ENCODE measurements at regions not wholly inside any gene's neighbourhood (a gene's known extent, or its start where the extent isn't known, plus 50 kb on each side); places are given as distances from the start of the nearest gene placed in this dataset.

DNA sequence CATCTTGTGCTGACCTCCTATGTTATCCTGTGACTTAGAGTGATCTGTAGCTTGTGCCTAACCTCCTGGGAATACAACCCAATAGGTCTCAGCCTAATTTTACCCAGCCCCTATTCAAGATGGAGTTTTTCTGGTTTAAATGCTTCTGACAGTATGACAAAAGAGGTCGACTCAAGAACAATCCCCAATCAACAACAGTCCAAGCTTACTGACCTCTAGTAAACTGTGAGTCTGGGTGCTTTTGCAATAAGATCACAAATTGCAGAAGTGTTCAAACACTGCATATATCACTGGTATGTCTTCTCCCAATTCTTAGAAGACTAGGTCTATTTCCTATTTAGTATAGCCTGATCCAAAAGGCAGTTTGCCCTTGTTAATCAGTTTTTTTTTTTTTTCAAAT is 323.5 kb upstream of the PTGER4 start:
- no peaks in the 10 kb centered on the region for H3K27me3 ChIP-seq (ENCODE audit: control insufficient read depth, insufficient read depth, low read length)
- H3K36me3 ChIP-seq (ENCODE audit: control insufficient read depth in 2 of 3, insufficient read depth in 3 of 3, low read length in 3 of 3), result no peaks in the 10 kb centered on the region
- intact Hi-C loops (cut with DNase I), result no loop called here
- DNase-seq (no peak), FAIRE-seq (no peak)
- no peaks in the 10 kb centered on the region for H3K4me1 ChIP-seq (ENCODE audit: control insufficient read depth in 2 of 3, insufficient read depth in 2 of 3, low read depth in 1 of 3, low read length in 3 of 3)
- TF ChIP-seq, protein P1, sequence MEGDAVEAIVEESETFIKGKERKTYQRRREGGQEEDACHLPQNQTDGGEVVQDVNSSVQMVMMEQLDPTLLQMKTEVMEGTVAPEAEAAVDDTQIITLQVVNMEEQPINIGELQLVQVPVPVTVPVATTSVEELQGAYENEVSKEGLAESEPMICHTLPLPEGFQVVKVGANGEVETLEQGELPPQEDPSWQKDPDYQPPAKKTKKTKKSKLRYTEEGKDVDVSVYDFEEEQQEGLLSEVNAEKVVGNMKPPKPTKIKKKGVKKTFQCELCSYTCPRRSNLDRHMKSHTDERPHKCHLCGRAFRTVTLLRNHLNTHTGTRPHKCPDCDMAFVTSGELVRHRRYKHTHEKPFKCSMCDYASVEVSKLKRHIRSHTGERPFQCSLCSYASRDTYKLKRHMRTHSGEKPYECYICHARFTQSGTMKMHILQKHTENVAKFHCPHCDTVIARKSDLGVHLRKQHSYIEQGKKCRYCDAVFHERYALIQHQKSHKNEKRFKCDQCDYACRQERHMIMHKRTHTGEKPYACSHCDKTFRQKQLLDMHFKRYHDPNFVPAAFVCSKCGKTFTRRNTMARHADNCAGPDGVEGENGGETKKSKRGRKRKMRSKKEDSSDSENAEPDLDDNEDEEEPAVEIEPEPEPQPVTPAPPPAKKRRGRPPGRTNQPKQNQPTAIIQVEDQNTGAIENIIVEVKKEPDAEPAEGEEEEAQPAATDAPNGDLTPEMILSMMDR (IDR thresholded peaks at IDR 0.05; ENCODE audit: borderline replicate concordance, extremely low read depth, insufficient read depth), result no peak
- no peaks in the 10 kb centered on the region for H3K9me3 ChIP-seq (ENCODE audit: control insufficient read depth in 2 of 3, insufficient read depth in 1 of 3, low read length in 3 of 3)
- H3K9ac ChIP-seq (ENCODE audit: low read length in 3 of 3), result no peak overlapping the region
- no peak overlapping the region for H3K27ac ChIP-seq (ENCODE audit: low read depth in 2 of 2, low read length in 2 of 2)
- H3K4me3 ChIP-seq (ENCODE audit: low read length in 3 of 3), result no peak overlapping the region

DNA sequence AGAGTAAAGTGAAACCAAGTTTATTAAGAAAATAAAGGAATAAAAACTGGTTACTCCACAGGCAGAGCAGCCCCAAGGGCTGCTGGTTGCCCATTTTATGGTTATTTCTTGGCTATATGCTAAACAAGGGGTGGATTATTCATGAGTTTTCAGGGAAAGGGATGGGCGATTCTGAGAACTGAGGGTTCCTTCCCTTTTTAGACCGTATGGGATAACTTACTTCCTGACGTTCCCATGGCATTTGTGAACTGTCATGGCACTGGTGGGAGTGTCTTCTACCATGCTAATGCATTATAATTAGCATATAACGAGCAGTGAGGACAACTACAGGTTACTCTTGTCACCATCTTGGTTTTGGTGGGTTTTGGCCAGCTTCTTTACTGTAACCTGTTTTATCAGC is 323.9 kb upstream of the PTGER4 start:
- Histone ChIP-seq H3K4me3 (ENCODE audit: low read length in 3 of 3) (no peak overlapping the region), H3K4me1 (ENCODE audit: control insufficient read depth in 2 of 3, insufficient read depth in 2 of 3, low read depth in 1 of 3, low read length in 3 of 3) (no peaks in the 10 kb centered on the region), H3K27ac (ENCODE audit: low read depth in 2 of 2, low read length in 2 of 2) (no peak overlapping the region), H3K9me3 (ENCODE audit: control insufficient read depth in 2 of 3, insufficient read depth in 1 of 3, low read length in 3 of 3) (no peaks in the 10 kb centered on the region), H3K9ac (ENCODE audit: low read length in 3 of 3) (no peak overlapping the region), H3K36me3 (ENCODE audit: control insufficient read depth in 2 of 3, insufficient read depth in 3 of 3, low read length in 3 of 3) (no peaks in the 10 kb centered on the region), H3K27me3 (ENCODE audit: control insufficient read depth, insufficient read depth, low read length) (no peaks in the 10 kb centered on the region)
- DNase-seq (no peak), FAIRE-seq (no peak)
- intact Hi-C loops (cut with DNase I), result no loop called here
- TF ChIP-seq, protein P1 (IDR thresholded peaks at IDR 0.05; ENCODE audit: borderline replicate concordance, extremely low read depth, insufficient read depth), result no peak

DNA sequence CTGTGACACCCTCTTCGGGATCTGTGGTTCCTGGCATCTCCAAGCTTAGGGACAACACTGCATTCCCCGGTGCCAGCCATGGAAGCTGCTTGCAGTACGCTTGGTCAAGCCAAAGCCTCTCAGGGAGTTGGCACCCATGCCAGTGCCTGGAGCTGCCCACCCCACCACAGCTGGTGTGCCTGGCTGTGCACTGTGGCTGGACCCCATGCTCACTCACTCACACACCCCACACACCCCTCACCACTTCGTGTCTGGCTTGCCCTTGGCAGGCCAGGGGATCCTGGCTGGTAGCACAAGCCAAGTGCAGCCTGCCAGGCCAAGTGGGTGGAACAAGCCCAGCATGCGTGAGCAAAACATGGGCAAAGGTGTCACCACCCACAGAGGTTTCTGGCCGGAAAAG is 324.5 kb upstream of the PTGER4 start:
- TF ChIP-seq, protein P1 (IDR thresholded peaks at IDR 0.05; ENCODE audit: borderline replicate concordance, extremely low read depth, insufficient read depth), result no peak
- Histone ChIP-seq H3K9ac (ENCODE audit: low read length in 3 of 3) (no peak overlapping the region), H3K27ac (ENCODE audit: low read depth in 2 of 2, low read length in 2 of 2) (no peak overlapping the region), H3K9me3 (ENCODE audit: control insufficient read depth in 2 of 3, insufficient read depth in 1 of 3, low read length in 3 of 3) (no peaks in the 10 kb centered on the region), H3K4me3 (ENCODE audit: low read length in 3 of 3) (no peak overlapping the region), H3K4me1 (ENCODE audit: control insufficient read depth in 2 of 3, insufficient read depth in 2 of 3, low read depth in 1 of 3, low read length in 3 of 3) (no peaks in the 10 kb centered on the region), H3K27me3 (ENCODE audit: control insufficient read depth, insufficient read depth, low read length) (no peaks in the 10 kb centered on the region), H3K36me3 (ENCODE audit: control insufficient read depth in 2 of 3, insufficient read depth in 3 of 3, low read length in 3 of 3) (no peaks in the 10 kb centered on the region)
- intact Hi-C loops (cut with DNase I), result no loop called here
- FAIRE-seq (no peak), DNase-seq (peak in 1 of 5 donors; percentile 64)

DNA sequence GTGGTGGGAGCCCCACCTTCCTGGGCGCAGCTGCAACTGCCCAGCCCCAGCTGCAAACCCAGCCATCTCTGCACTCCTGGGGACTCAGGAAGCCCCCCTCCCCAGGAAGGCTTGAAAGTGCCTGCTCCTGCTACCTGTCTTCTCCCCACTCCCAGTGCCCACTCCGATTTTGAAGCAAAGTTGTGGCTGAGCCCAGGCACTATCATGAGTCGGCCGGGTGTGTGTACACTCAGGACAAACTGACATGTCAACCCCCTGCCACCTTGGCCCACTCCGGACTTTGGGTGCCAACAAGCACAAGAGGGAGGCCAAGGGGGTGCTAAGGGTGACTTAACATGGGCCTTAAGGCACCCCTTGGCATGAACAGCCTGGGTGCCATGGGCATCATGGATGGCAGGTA is 325.5 kb upstream of the PTGER4 start:
- Histone ChIP-seq H3K36me3 (ENCODE audit: control insufficient read depth in 2 of 3, insufficient read depth in 3 of 3, low read length in 3 of 3) (no peaks in the 10 kb centered on the region), H3K9ac (ENCODE audit: low read length in 3 of 3) (no peak overlapping the region), H3K4me1 (ENCODE audit: control insufficient read depth in 2 of 3, insufficient read depth in 2 of 3, low read depth in 1 of 3, low read length in 3 of 3) (no peaks in the 10 kb centered on the region), H3K27ac (ENCODE audit: low read depth in 2 of 2, low read length in 2 of 2) (no peak overlapping the region), H3K9me3 (ENCODE audit: control insufficient read depth in 2 of 3, insufficient read depth in 1 of 3, low read length in 3 of 3) (peaks cover 0 to 4% (median 0%) of the 10 kb centered on the region in 3 donors), H3K27me3 (ENCODE audit: control insufficient read depth, insufficient read depth, low read length) (no peaks in the 10 kb centered on the region), H3K4me3 (ENCODE audit: low read length in 3 of 3) (no peak overlapping the region)
- intact Hi-C loops (cut with DNase I), result no loop called here
- FAIRE-seq (no peak), DNase-seq (peak in 1 of 5 donors; percentile 61)
- TF ChIP-seq, protein P1 (IDR thresholded peaks at IDR 0.05; ENCODE audit: borderline replicate concordance, extremely low read depth, insufficient read depth), result no peak
